H9 (cell line): ENCODE measurements at regions not wholly inside any gene's neighbourhood (a gene's known extent, or its start where the extent isn't known, plus 50 kb on each side); places are given as distances from the start of the nearest gene placed in this dataset.
A peak's percentile ranks its signal among the peaks of the same experiment; 100 is the strongest.

Source experiments
- DNase-seq: peaks from one replicate; pipeline ENCODE4 v3.0.0-alpha.2; 2017
- H2AFZ ChIP-seq: one replicate; pipeline ENCODE4 v1.6.1; 2013; ENCODE audit warnings: mild to moderate bottlenecking, low read length, control low read depth, moderate library complexity
- H2AK5ac ChIP-seq: 2 replicates; pipeline ENCODE4 v1.6.1; 2013; ENCODE audit warnings: low read length, control low read depth, mixed read lengths; ENCODE audit not compliant: insufficient read length
- H2BK120ac ChIP-seq: one replicate; pipeline ENCODE4 v1.6.1; 2013; ENCODE audit warnings: low read depth, mild to moderate bottlenecking, low read length, control low read depth, inconsistent platforms; ENCODE audit not compliant: poor library complexity, severe bottlenecking
- H2BK12ac ChIP-seq: 2 replicates; pipeline ENCODE4 v1.6.1; 2013; ENCODE audit warnings: low read length, control low read depth, mixed read lengths, low read depth; ENCODE audit not compliant: insufficient read length
- H2BK15ac ChIP-seq: 2 replicates; pipeline ENCODE4 v1.6.1; 2013; ENCODE audit warnings: low read depth, low read length, control low read depth
- H2BK20ac ChIP-seq: one replicate; pipeline ENCODE4 v1.6.1; 2013; ENCODE audit warnings: low read depth, mild to moderate bottlenecking, low read length, control low read depth, inconsistent platforms; ENCODE audit not compliant: poor library complexity, severe bottlenecking
- H2BK5ac ChIP-seq: 2 replicates; pipeline ENCODE4 v1.6.1; 2013; ENCODE audit warnings: low read length, control low read depth, mixed read lengths; ENCODE audit not compliant: insufficient read length
- H3K14ac ChIP-seq: 2 replicates; pipeline ENCODE4 v1.6.1; 2013; ENCODE audit warnings: low read length, control low read depth; ENCODE audit not compliant: insufficient read depth
- H3K18ac ChIP-seq: 2 replicates; pipeline ENCODE4 v1.6.1; 2013; ENCODE audit warnings: low read depth, mild to moderate bottlenecking, mixed read lengths, low read length, control low read depth; ENCODE audit not compliant: insufficient read length
- H3K23ac ChIP-seq: 2 replicates; pipeline ENCODE4 v1.6.1; 2013; ENCODE audit warnings: low read length, control low read depth, mixed read lengths, low read depth; ENCODE audit not compliant: insufficient read length
- H3K23me2 ChIP-seq: 2 replicates; pipeline ENCODE4 v1.6.1; 2013; ENCODE audit warnings: low read depth, mild to moderate bottlenecking, mixed read lengths, low read length, control low read depth; ENCODE audit not compliant: insufficient read length, poor library complexity, severe bottlenecking
- H3K27ac ChIP-seq: 2 replicates; pipeline ENCODE4 v1.5.1; 2013; ENCODE audit warnings: low read length, control low read depth, mixed read lengths, low read depth; ENCODE audit not compliant: insufficient read length
- H3K27me3 ChIP-seq: 2 replicates; pipeline ENCODE4 v1.6.1; 2013; ENCODE audit warnings: low read length, control low read depth, inconsistent platforms; ENCODE audit not compliant: insufficient read depth
- H3K4ac ChIP-seq: 2 replicates; pipeline ENCODE4 v1.6.1; 2013; ENCODE audit warnings: low read depth, mild to moderate bottlenecking, control low read depth, inconsistent platforms, low read length, moderate library complexity
- H3K4me1 ChIP-seq: 2 replicates; pipeline ENCODE4 v1.6.1; 2013; ENCODE audit warnings: low read length, control low read depth, inconsistent platforms; ENCODE audit not compliant: insufficient read depth
- H3K4me2 ChIP-seq: 2 replicates; pipeline ENCODE4 v1.6.1; 2013; ENCODE audit warnings: low read length, control low read depth, mixed read lengths; ENCODE audit not compliant: insufficient read length, insufficient read depth
- H3K56ac ChIP-seq: 2 replicates; pipeline ENCODE4 v1.6.1; 2013; ENCODE audit warnings: low read depth, mild to moderate bottlenecking, mixed read lengths, low read length, control low read depth; ENCODE audit not compliant: insufficient read length
- H3K79me1 ChIP-seq: 2 replicates; pipeline ENCODE4 v1.6.1; 2013; ENCODE audit warnings: low read depth, mild to moderate bottlenecking, moderate library complexity, low read length, control low read depth, inconsistent platforms; ENCODE audit not compliant: insufficient read depth, poor library complexity, severe bottlenecking
- H3K79me2 ChIP-seq: 2 replicates; pipeline ENCODE4 v1.6.1; 2013; ENCODE audit warnings: low read length, control low read depth, inconsistent platforms; ENCODE audit not compliant: insufficient read depth
- H3K9ac ChIP-seq: 2 replicates; pipeline ENCODE4 v1.6.1; 2013; ENCODE audit warnings: low read length, control low read depth, mixed read lengths; ENCODE audit not compliant: insufficient read length; ENCODE audit errors: extremely low read depth
- H3K9me3 ChIP-seq: one replicate; pipeline ENCODE4 v1.6.1; 2013; ENCODE audit warnings: low read depth, low read length, inconsistent platforms; ENCODE audit not compliant: control insufficient read depth
- H3T11ph ChIP-seq: one replicate; pipeline ENCODE4 v1.6.1; 2013; ENCODE audit warnings: mild to moderate bottlenecking, low read length, control low read depth, inconsistent platforms
- H4K20me1 ChIP-seq: one replicate; pipeline ENCODE4 v1.6.1; 2013; ENCODE audit not compliant: control insufficient read depth, insufficient read length, insufficient read depth
- H4K5ac ChIP-seq: 2 replicates; pipeline ENCODE4 v1.6.1; 2013; ENCODE audit warnings: low read depth, mild to moderate bottlenecking, mixed read lengths, low read length, control low read depth; ENCODE audit not compliant: insufficient read length
- H4K8ac ChIP-seq: replicated peaks from 2 replicates; pipeline ENCODE4 v1.6.1; 2013; ENCODE audit warnings: low read length, control low read depth, mixed read lengths, low read depth; ENCODE audit not compliant: insufficient read length
- H4K91ac ChIP-seq: 2 replicates; pipeline ENCODE4 v1.6.1; 2013; ENCODE audit warnings: low read depth, mild to moderate bottlenecking, moderate library complexity, mixed read lengths, low read length, control low read depth; ENCODE audit not compliant: insufficient read length
- H3K27ac Mint-ChIP-seq, 3 experiments: 2 replicates in 2 of 3; 3 replicates in 1 of 3; pipeline ENCODE4 v1.8.0; 2020 to 2021; ENCODE audit warnings: mixed read lengths in 3 of 3, mild to moderate bottlenecking in 1 of 3, moderate library complexity in 1 of 3
- H3K27me3 Mint-ChIP-seq: 2 replicates; pipeline ENCODE4 v1.8.0; 2021; ENCODE audit warnings: low read depth, mild to moderate bottlenecking, moderate library complexity, mixed read lengths
- H3K36me3 Mint-ChIP-seq, 3 experiments: 2 replicates in 2 of 3; 3 replicates in 1 of 3; pipeline ENCODE4 v1.8.0; 2020 to 2021; ENCODE audit warnings: low read depth in 3 of 3, mixed read lengths in 3 of 3; ENCODE audit not compliant: insufficient read depth in 1 of 3
- H3K4me1 Mint-ChIP-seq, 2 experiments: 2 replicates each; pipeline ENCODE4 v1.8.0; 2020; ENCODE audit warnings: mixed read lengths in 2 of 2
- H3K4me3 Mint-ChIP-seq, 2 experiments: 2 replicates in 1 of 2; 3 replicates in 1 of 2; pipeline ENCODE4 v1.8.0; 2020 to 2021; ENCODE audit warnings: mild to moderate bottlenecking in 2 of 2, mixed read lengths in 2 of 2, moderate library complexity in 1 of 2
- H3K9me3 Mint-ChIP-seq, 2 experiments: 2 replicates in 1 of 2; 3 replicates in 1 of 2; pipeline ENCODE4 v1.8.0; 2020; ENCODE audit warnings: mild to moderate bottlenecking in 2 of 2, mixed read lengths in 2 of 2, moderate library complexity in 1 of 2
- CTCF ChIP-seq: fragments of 200-600 bp; sonication (generic); conservative IDR thresholded peaks from 3 replicates; pipeline ENCODE4 v1.8.0; 2021; ENCODE audit warnings: antibody characterized with exemption, mild to moderate bottlenecking
- WGBS: extraction: QIAGEN DNeasy Blood & Tissue Kit; methylation state at CpG from one replicate; pipeline ENCODE4 v1.1.7; 2013; ENCODE audit warnings: missing lambda C conversion rate, low lambda C conversion rate, mixed read lengths; ENCODE audit not compliant: insufficient read length; ENCODE audit errors: extremely low coverage; 5-methylcytosine and 5-hydroxymethylcytosine counted together

GRCh38 chr5:91950328-91950727, 567.2 kb upstream of the ARRDC3 start:
- Histone ChIP-seq H3K23me2 (no peaks in the 10 kb centered on the region), H2BK12ac (no peak overlapping the region), H2BK15ac (no peak overlapping the region), H3K79me2 (no peaks in the 10 kb centered on the region), H3K56ac (no peak overlapping the region), H3K27me3 (no peaks in the 10 kb centered on the region), H4K20me1 (no peaks in the 10 kb centered on the region), H3K79me1 (no peaks in the 10 kb centered on the region), H3K4me1 (no peaks in the 10 kb centered on the region), H3K9me3 (no peaks in the 10 kb centered on the region), H2BK20ac (no peak overlapping the region), H2BK5ac (no peak overlapping the region), H3K23ac (no peak overlapping the region), H4K5ac (no peak overlapping the region), H3K9ac (no peak overlapping the region), H3K4me2 (no peak overlapping the region), H2AFZ (no peak overlapping the region), H4K91ac (no peak overlapping the region), H3K18ac (no peak overlapping the region), H4K8ac (no peak overlapping the region), H3K14ac (no peak overlapping the region), H2BK120ac (no peak overlapping the region), H3T11ph (no peak overlapping the region), H3K27ac (no peak overlapping the region), H2AK5ac (no peak overlapping the region), H3K4ac (no peak overlapping the region)
- peak overlapping the region in 1 of 3 experiments; percentile 57; a peak in 1 of 7 replicates for H3K27ac Mint-ChIP-seq
- H3K4me3 Mint-ChIP-seq: no peak overlapping the region
- no peaks in the 10 kb centered on the region for H3K27me3 Mint-ChIP-seq
- no CpG with 5 or more reads among the region's 2 CpGs for WGBS
- no peaks in the 10 kb centered on the region for H3K4me1 Mint-ChIP-seq
- no peaks in the 10 kb centered on the region for H3K36me3 Mint-ChIP-seq
- DNase-seq: no peak
- TF ChIP-seq CTCF: no peak
- H3K9me3 Mint-ChIP-seq: no peaks in the 10 kb centered on the region
